Erythroblast (primary cell): ENCODE measurements at regions not wholly inside any gene's neighbourhood (a gene's known extent, or its start where the extent isn't known, plus 50 kb on each side); places are given as distances from the start of the nearest gene placed in this dataset.

ENCODE experiments used
- DNase-seq, 2 experiments: peaks; one replicate each; lab custom pipeline; 2025; lab: John Stamatoyannopoulos, UW
- GATA1 ChIP-seq: IDR thresholded peaks from 2 replicates; pipeline ENCODE4 v1.6.1; 2011; ENCODE audit warnings: low read depth, mild to moderate bottlenecking, control low read depth, low read length, moderate library complexity
- POLR2A ChIP-seq: IDR thresholded peaks from 2 replicates; pipeline ENCODE4 v1.6.1; 2011; ENCODE audit warnings: mild to moderate bottlenecking, low read length

- TF ChIP-seq POLR2A = no peak
- TF ChIP-seq GATA1 = no peak
- DNase-seq = no peak
These were observed 57.9 kb downstream of the NPY start for GRCh38 chr7:24341691-24342413.

- DNase-seq = no peak
- TF ChIP-seq GATA1 (no peak), POLR2A (no peak)
These were observed 59.6 kb downstream of the NPY start for GRCh38 chr7:24343614-24344013.

- TF ChIP-seq GATA1 (no peak), POLR2A (no peak)
- no peak for DNase-seq
These were observed 62.1 kb downstream of the NPY start for GRCh38 chr7:24346129-24346528.

- TF ChIP-seq POLR2A (no peak), GATA1 (no peak)
- DNase-seq = no peak
These were observed 62.7 kb downstream of the NPY start for GRCh38 chr7:24346716-24347115.

- no peak for DNase-seq
- TF ChIP-seq GATA1 (no peak), POLR2A (no peak)
These were observed 65.3 kb downstream of the NPY start for GRCh38 chr7:24349339-24349738.

GRCh38 chr7:24354456-24354855, 70.5 kb downstream of the NPY start:
- TF ChIP-seq POLR2A (no peak), GATA1 (no peak)

GRCh38 chr7:24356718-24357386, 72.9 kb downstream of the NPY start:
- no peak for TF ChIP-seq GATA1
- no peak for TF ChIP-seq POLR2A
- no peak for DNase-seq

More at GRCh38 chr7:24354456-24354855, 70.5 kb downstream of the NPY start:
- no peak for DNase-seq

- TF ChIP-seq GATA1 (no peak), POLR2A (no peak)
- no peak for DNase-seq
These were observed 77.0 kb downstream of the NPY start for GRCh38 chr7:24361001-24361400.

- no peak for TF ChIP-seq GATA1
- no peak for TF ChIP-seq POLR2A
- DNase-seq = no peak
These were observed 81.6 kb downstream of the NPY start for GRCh38 chr7:24365606-24366005.

GRCh38 chr7:24366876-24367275, 82.9 kb downstream of the NPY start:
- TF ChIP-seq GATA1 (no peak), POLR2A (no peak)
- no peak for DNase-seq

GRCh38 chr7:24368161-24368560, 84.2 kb downstream of the NPY start:
- no peak for TF ChIP-seq GATA1
- no peak for TF ChIP-seq POLR2A
- no peak for DNase-seq

GRCh38 chr7:24370541-24370940, 86.6 kb downstream of the NPY start:
- DNase-seq = no peak
- no peak for TF ChIP-seq GATA1
- TF ChIP-seq POLR2A = no peak

- TF ChIP-seq GATA1 = no peak
- TF ChIP-seq POLR2A = no peak
These were observed 89.3 kb downstream of the NPY start for GRCh38 chr7:24372961-24373955.

GRCh38 chr7:24378871-24379616, 95.1 kb downstream of the NPY start:
- DNase-seq = no peak
- TF ChIP-seq POLR2A (no peak), GATA1 (no peak)

More at GRCh38 chr7:24372961-24373955, 89.3 kb downstream of the NPY start:
- no peak for DNase-seq
